ENCODE measurements at regions not wholly inside any gene's neighbourhood (a gene's known extent, or its start where the extent isn't known, plus 50 kb on each side); places are given as distances from the start of the nearest gene placed in this dataset.

- TF ChIP-seq POLR2AphosphoS5 (IDR thresholded peaks at IDR 0.05) = no peak
- TF ChIP-seq POLR2A (IDR thresholded peaks at IDR 0.05) = no peak
- TF ChIP-seq CTCF (IDR thresholded peaks at IDR 0.05) = no peak
These were observed 69.9 kb downstream of the IRX3 start for GRCh38 chr16:54216688-54217087.
